ENCODE measurements at regions not wholly inside any gene's neighbourhood (a gene's known extent, or its start where the extent isn't known, plus 50 kb on each side); places are given as distances from the start of the nearest gene placed in this dataset.
"Not testable (repeated sequence)": the region's sequence is repeated elsewhere in the genome, so short reads cannot be mapped to it uniquely, and the experiment has no call there.

DNA sequence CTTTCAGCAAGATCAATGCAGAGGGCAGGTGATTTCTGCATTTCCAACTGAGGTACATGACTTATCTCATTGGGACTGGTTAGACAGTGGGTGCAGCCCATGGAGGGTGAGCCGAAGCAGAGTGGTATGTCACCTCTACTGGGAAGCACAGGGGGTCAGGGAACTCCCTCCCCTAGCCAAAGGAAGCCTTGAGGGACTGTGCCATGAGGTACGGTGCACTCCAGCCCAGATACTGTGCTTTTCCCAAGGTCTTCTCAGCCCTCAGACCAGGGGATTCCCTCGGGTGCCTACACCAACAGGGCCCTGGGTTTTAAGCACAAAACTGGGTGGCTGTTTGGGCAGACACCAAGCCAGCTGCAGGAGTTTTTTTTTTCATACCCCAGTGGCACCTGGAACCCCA, 329.5 kb upstream of the TMEFF2 start:
- H3K4me3 ChIP-seq (ENCODE audit: control insufficient read depth in 1 of 2, extremely low read depth in 1 of 2, low read length in 1 of 2); H3K27ac ChIP-seq (ENCODE audit: low read length); POLR2A ChIA-PET; ATAC-seq (replicated peaks in 1 of 4); H3K36me3 Mint-ChIP-seq; H3K4me1 Mint-ChIP-seq; CTCF ChIA-PET; H3K27ac Mint-ChIP-seq; H3K9me3 ChIP-seq; H3K27me3 Mint-ChIP-seq; H3K36me3 ChIP-seq (ENCODE audit: control insufficient read depth in 2 of 2, extremely low read depth in 1 of 2, insufficient read depth in 1 of 2, low read length in 1 of 2); DNase-seq; H3K27me3 ChIP-seq (replicated peaks in 1 of 2; ENCODE audit: control insufficient read depth in 2 of 2, extremely low read depth in 1 of 2, insufficient read depth in 2 of 2, low read length in 1 of 2); H3K4me1 ChIP-seq (ENCODE audit: control insufficient read depth in 1 of 2, extremely low read depth in 1 of 2, insufficient read depth in 2 of 2, low read length in 2 of 2); H3K4me3 Mint-ChIP-seq: not testable (repeated sequence)
- H3K9me3 Mint-ChIP-seq, result peaks cover 7 to 14% (median 13%) of the 10 kb centered on the region in 3 donors
- WGBS (ENCODE audit: insufficient coverage), result 48% methylated on average over 3 of the region's 3 CpGs

GRCh38 chr2:192515937-192516336, 321.2 kb upstream of the TMEFF2 start:
- H3K27ac ChIP-seq (ENCODE audit: low read length), result no peak overlapping the region
- no peak overlapping the region for H3K4me3 ChIP-seq (ENCODE audit: control insufficient read depth in 1 of 2, extremely low read depth in 1 of 2, low read length in 1 of 2)
- Mint-ChIP-seq H3K27ac (no peak overlapping the region), H3K36me3 (no peaks in the 10 kb centered on the region), H3K27me3 (no peaks in the 10 kb centered on the region), H3K4me1 (no peaks in the 10 kb centered on the region), H3K9me3 (peaks cover 0 to 7% (median 0%) of the 10 kb centered on the region in 3 donors), H3K4me3 (no peak overlapping the region)
- no peaks in the 10 kb centered on the region for H3K4me1 ChIP-seq (ENCODE audit: control insufficient read depth in 1 of 2, extremely low read depth in 1 of 2, insufficient read depth in 2 of 2, low read length in 2 of 2)
- no peak for DNase-seq
- no peaks in the 10 kb centered on the region for H3K9me3 ChIP-seq
- no peak for ATAC-seq (replicated peaks in 1 of 4)
- H3K27me3 ChIP-seq (replicated peaks in 1 of 2; ENCODE audit: control insufficient read depth in 2 of 2, extremely low read depth in 1 of 2, insufficient read depth in 2 of 2, low read length in 1 of 2), result no peaks in the 10 kb centered on the region
- WGBS (ENCODE audit: insufficient coverage), result 50% methylated on average over 1 of the region's 3 CpGs
- ChIA-PET CTCF (no interaction called here), POLR2A (no interaction called here)
- H3K36me3 ChIP-seq (ENCODE audit: control insufficient read depth in 2 of 2, extremely low read depth in 1 of 2, insufficient read depth in 1 of 2, low read length in 1 of 2), result no peaks in the 10 kb centered on the region

- Histone ChIP-seq H3K27me3 (replicated peaks in 1 of 2; ENCODE audit: control insufficient read depth in 2 of 2, extremely low read depth in 1 of 2, insufficient read depth in 2 of 2, low read length in 1 of 2) (no peaks in the 10 kb centered on the region), H3K4me3 (ENCODE audit: control insufficient read depth in 1 of 2, extremely low read depth in 1 of 2, low read length in 1 of 2) (no peak overlapping the region), H3K9me3 (no peaks in the 10 kb centered on the region), H3K27ac (ENCODE audit: low read length) (no peak overlapping the region), H3K4me1 (ENCODE audit: control insufficient read depth in 1 of 2, extremely low read depth in 1 of 2, insufficient read depth in 2 of 2, low read length in 2 of 2) (no peaks in the 10 kb centered on the region), H3K36me3 (ENCODE audit: control insufficient read depth in 2 of 2, extremely low read depth in 1 of 2, insufficient read depth in 1 of 2, low read length in 1 of 2) (no peaks in the 10 kb centered on the region)
- no peak for ATAC-seq (replicated peaks in 1 of 4)
- H3K27ac Mint-ChIP-seq, result no peak overlapping the region
- WGBS (ENCODE audit: insufficient coverage), result no CpG with 5 or more reads among the region's 4 CpGs
- H3K36me3 Mint-ChIP-seq, result no peaks in the 10 kb centered on the region
- POLR2A ChIA-PET, result no interaction called here
- CTCF ChIA-PET, result interaction anchor here (0.6 kb wide), 2 partner anchors 15 to 862 kb away, joined by 3 read pairs; no protein-coding TSS in a partner anchor
- H3K9me3 Mint-ChIP-seq, result peaks cover 0 to 10% (median 0%) of the 10 kb centered on the region in 3 donors
- DNase-seq, result no peak
- no peaks in the 10 kb centered on the region for H3K4me1 Mint-ChIP-seq
- no peaks in the 10 kb centered on the region for H3K27me3 Mint-ChIP-seq
- H3K4me3 Mint-ChIP-seq, result no peak overlapping the region
These were observed 318.8 kb upstream of the TMEFF2 start for GRCh38 chr2:192513575-192513974.

- H3K27me3 Mint-ChIP-seq; H3K4me3 ChIP-seq (ENCODE audit: control insufficient read depth in 1 of 2, extremely low read depth in 1 of 2, low read length in 1 of 2); H3K27me3 ChIP-seq (replicated peaks in 1 of 2; ENCODE audit: control insufficient read depth in 2 of 2, extremely low read depth in 1 of 2, insufficient read depth in 2 of 2, low read length in 1 of 2); H3K27ac Mint-ChIP-seq; H3K36me3 ChIP-seq (ENCODE audit: control insufficient read depth in 2 of 2, extremely low read depth in 1 of 2, insufficient read depth in 1 of 2, low read length in 1 of 2); H3K9me3 Mint-ChIP-seq; H3K4me3 Mint-ChIP-seq; DNase-seq; POLR2A ChIA-PET; H3K36me3 Mint-ChIP-seq; CTCF ChIA-PET; H3K4me1 Mint-ChIP-seq; H3K9me3 ChIP-seq; H3K27ac ChIP-seq (ENCODE audit: low read length); ATAC-seq (replicated peaks in 1 of 4); H3K4me1 ChIP-seq (ENCODE audit: control insufficient read depth in 1 of 2, extremely low read depth in 1 of 2, insufficient read depth in 2 of 2, low read length in 2 of 2): not testable (repeated sequence)
- WGBS (ENCODE audit: insufficient coverage), result 94% methylated on average over 26 of the region's 33 CpGs
These were observed 313.2 kb upstream of the TMEFF2 start for GRCh38 chr2:192507836-192508450.

GRCh38 chr2:192500550-192501200, 305.9 kb upstream of the TMEFF2 start:
- Histone ChIP-seq H3K27ac (ENCODE audit: low read length) (no peak overlapping the region), H3K27me3 (replicated peaks in 1 of 2; ENCODE audit: control insufficient read depth in 2 of 2, extremely low read depth in 1 of 2, insufficient read depth in 2 of 2, low read length in 1 of 2) (no peaks in the 10 kb centered on the region), H3K4me1 (ENCODE audit: control insufficient read depth in 1 of 2, extremely low read depth in 1 of 2, insufficient read depth in 2 of 2, low read length in 2 of 2) (no peaks in the 10 kb centered on the region), H3K4me3 (ENCODE audit: control insufficient read depth in 1 of 2, extremely low read depth in 1 of 2, low read length in 1 of 2) (no peak overlapping the region), H3K9me3 (no peaks in the 10 kb centered on the region), H3K36me3 (ENCODE audit: control insufficient read depth in 2 of 2, extremely low read depth in 1 of 2, insufficient read depth in 1 of 2, low read length in 1 of 2) (no peaks in the 10 kb centered on the region)
- Mint-ChIP-seq H3K27ac (no peak overlapping the region), H3K4me1 (no peaks in the 10 kb centered on the region), H3K27me3 (no peaks in the 10 kb centered on the region), H3K9me3 (no peaks in the 10 kb centered on the region), H3K4me3 (no peak overlapping the region), H3K36me3 (no peaks in the 10 kb centered on the region)
- POLR2A ChIA-PET, result no interaction called here
- CTCF ChIA-PET, result interaction anchor here in 1 of 2 donors (0.6 kb wide), 1 partner anchor 995 kb away, joined by 3 read pairs; no protein-coding TSS in a partner anchor
- 58% methylated on average over 1 of the region's 3 CpGs for WGBS (ENCODE audit: insufficient coverage)
- ATAC-seq (replicated peaks in 1 of 4) (no peak), DNase-seq (no peak)

DNA sequence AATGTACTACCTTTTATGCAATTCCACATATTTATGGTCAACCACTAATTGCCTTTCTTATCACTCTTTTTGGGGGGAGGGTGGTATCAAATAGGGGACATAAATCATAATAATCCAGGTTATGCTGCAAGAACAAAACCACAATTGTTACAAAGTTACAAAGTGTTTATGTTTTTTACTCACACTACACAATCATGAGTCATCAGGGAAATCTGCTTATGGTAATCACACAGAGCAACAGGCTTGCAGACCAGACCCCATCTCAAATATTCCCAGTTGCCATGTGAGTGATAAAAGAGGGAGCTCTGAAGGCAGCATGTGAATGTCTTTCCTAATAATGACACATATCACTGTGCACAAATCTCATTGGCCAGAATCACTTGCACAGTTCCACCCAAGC, 304.7 kb upstream of the TMEFF2 start:
- H3K36me3 Mint-ChIP-seq, result no peaks in the 10 kb centered on the region
- no peaks in the 10 kb centered on the region for H3K4me1 Mint-ChIP-seq
- no peak overlapping the region for H3K27ac ChIP-seq (ENCODE audit: low read length)
- no peaks in the 10 kb centered on the region for H3K36me3 ChIP-seq (ENCODE audit: control insufficient read depth in 2 of 2, extremely low read depth in 1 of 2, insufficient read depth in 1 of 2, low read length in 1 of 2)
- H3K4me3 ChIP-seq (ENCODE audit: control insufficient read depth in 1 of 2, extremely low read depth in 1 of 2, low read length in 1 of 2), result no peak overlapping the region
- ChIA-PET CTCF (no interaction called here), POLR2A (no interaction called here)
- no peaks in the 10 kb centered on the region for H3K9me3 ChIP-seq
- no peaks in the 10 kb centered on the region for H3K27me3 Mint-ChIP-seq
- ATAC-seq (replicated peaks in 1 of 4) (no peak), DNase-seq (no peak)
- no peaks in the 10 kb centered on the region for H3K27me3 ChIP-seq (replicated peaks in 1 of 2; ENCODE audit: control insufficient read depth in 2 of 2, extremely low read depth in 1 of 2, insufficient read depth in 2 of 2, low read length in 1 of 2)
- H3K4me1 ChIP-seq (ENCODE audit: control insufficient read depth in 1 of 2, extremely low read depth in 1 of 2, insufficient read depth in 2 of 2, low read length in 2 of 2), result no peaks in the 10 kb centered on the region
- no peak overlapping the region for H3K4me3 Mint-ChIP-seq
- H3K9me3 Mint-ChIP-seq, result no peaks in the 10 kb centered on the region
- no peak overlapping the region for H3K27ac Mint-ChIP-seq

Measured in T-cell (primary cell).